WTC11 (cell line): ENCODE measurements at regions not wholly inside any gene's neighbourhood (a gene's known extent, or its start where the extent isn't known, plus 50 kb on each side); places are given as distances from the start of the nearest gene placed in this dataset.

Experiments
- ATAC-seq: fragments of 200-7000 bp; cut with Tn5 transposase; 2 replicates; pipeline ENCODE4 v1.10.0; 2021; ENCODE audit warnings: mild to moderate bottlenecking, moderate library complexity
- CTCF ChIA-PET: fragments of 300-600 bp; sonication (Branson Sonifier 250); formaldehyde crosslinking; loops from one replicate; lab custom pipeline; 2021; ENCODE audit warnings: antibody characterized with exemption; lab: Charles Lee
- POLR2A ChIA-PET: fragments of 350-600 bp; sonication (Branson Sonifier 250); formaldehyde crosslinking; loops from one replicate; lab custom pipeline; 2021; ENCODE audit warnings: antibody characterized with exemption; lab: Charles Lee
- DNase-seq: peaks from one replicate; pipeline ENCODE4 v3.0.0; 2021; ENCODE audit warnings: low spot score
- H3K27ac Mint-ChIP-seq: 2 replicates; pipeline ENCODE4 v1.8.0; 2021; ENCODE audit warnings: mixed read lengths
- H3K27me3 Mint-ChIP-seq: 2 replicates; pipeline ENCODE4 v1.8.0; 2021; ENCODE audit warnings: low read depth, mild to moderate bottlenecking, moderate library complexity, mixed read lengths
- H3K36me3 Mint-ChIP-seq: 2 replicates; pipeline ENCODE4 v1.8.0; 2021; ENCODE audit warnings: mixed read lengths
- H3K4me1 Mint-ChIP-seq: 2 replicates; pipeline ENCODE4 v1.8.0; 2022; ENCODE audit warnings: mixed read lengths
- H3K4me3 Mint-ChIP-seq: 2 replicates; pipeline ENCODE4 v1.8.0; 2021; ENCODE audit warnings: mild to moderate bottlenecking, moderate library complexity, mixed read lengths
- H3K9me3 Mint-ChIP-seq: 2 replicates; pipeline ENCODE4 v1.8.0; 2021; ENCODE audit warnings: mixed read lengths
- CBFB ChIP-seq: sonication (generic); formaldehyde crosslinking; IDR thresholded peaks from 2 replicates; pipeline ENCODE4 v1.8.1; 2022; ENCODE audit warnings: mild to moderate bottlenecking, low read depth, missing genetic modification reagents
- E2F4 ChIP-seq: sonication (generic); formaldehyde crosslinking; IDR thresholded peaks from 2 replicates; pipeline ENCODE4 v1.8.1; 2022; ENCODE audit warnings: low read depth, mild to moderate bottlenecking, moderate library complexity, missing genetic modification reagents, borderline replicate concordance
- EMX1 ChIP-seq: fragments of 250-450 bp; sonication (Bioruptor Pico); IDR thresholded peaks from 2 replicates; pipeline ENCODE4 v1.8.0; 2021; ENCODE audit warnings: mild to moderate bottlenecking
- ESRRA ChIP-seq: sonication (generic); formaldehyde crosslinking; IDR thresholded peaks from 2 replicates; pipeline ENCODE4 v1.8.1; 2022; ENCODE audit warnings: mild to moderate bottlenecking, missing genetic modification reagents, borderline replicate concordance
- FOXK1 ChIP-seq: sonication (generic); formaldehyde crosslinking; IDR thresholded peaks from 2 replicates; pipeline ENCODE4 v1.8.0; 2022; ENCODE audit warnings: mild to moderate bottlenecking, moderate library complexity, missing genetic modification reagents
- HMGXB4 ChIP-seq: sonication (generic); formaldehyde crosslinking; IDR thresholded peaks from 2 replicates; pipeline ENCODE4 v1.8.1; 2023; ENCODE audit warnings: mild to moderate bottlenecking, moderate library complexity, missing genetic modification reagents
- NR3C1 ChIP-seq: sonication (generic); formaldehyde crosslinking; conservative IDR thresholded peaks from 2 replicates; pipeline ENCODE4 v1.8.1; 2023; ENCODE audit warnings: low read depth, mild to moderate bottlenecking, missing genetic modification reagents
- PRDM15 ChIP-seq: sonication (generic); formaldehyde crosslinking; IDR thresholded peaks from 2 replicates; pipeline ENCODE4 v1.8.0; 2022; ENCODE audit warnings: missing genetic modification reagents
- PRRX2 ChIP-seq: fragments of 250-450 bp; sonication (Bioruptor Pico); IDR thresholded peaks from 2 replicates; pipeline ENCODE4 v1.8.0; 2021; ENCODE audit warnings: mild to moderate bottlenecking
- RELA ChIP-seq: sonication (generic); formaldehyde crosslinking; IDR thresholded peaks from 2 replicates; pipeline ENCODE4 v1.8.1; 2022; ENCODE audit warnings: missing genetic modification reagents, mild to moderate bottlenecking, borderline replicate concordance
- SMAD3 ChIP-seq: sonication (generic); formaldehyde crosslinking; IDR thresholded peaks from 2 replicates; pipeline ENCODE4 v1.8.0; 2022; ENCODE audit warnings: missing genetic modification reagents, mild to moderate bottlenecking, borderline replicate concordance
- SMAD4 ChIP-seq: sonication (generic); formaldehyde crosslinking; IDR thresholded peaks from 2 replicates; pipeline ENCODE4 v1.8.0; 2022; ENCODE audit warnings: mild to moderate bottlenecking, missing genetic modification reagents
- TP53 ChIP-seq: sonication (generic); formaldehyde crosslinking; IDR thresholded peaks from 2 replicates; pipeline ENCODE4 v1.8.1; 2023; ENCODE audit warnings: mild to moderate bottlenecking, missing genetic modification reagents
- USF2 ChIP-seq: sonication (generic); formaldehyde crosslinking; IDR thresholded peaks from 2 replicates; pipeline ENCODE4 v1.8.1; 2023; ENCODE audit warnings: mild to moderate bottlenecking, missing genetic modification reagents, moderate library complexity
- ZMAT4 ChIP-seq: fragments of 250-450 bp; sonication (Bioruptor Pico); IDR thresholded peaks from 2 replicates; pipeline ENCODE4 v1.9.0; 2021; ENCODE audit warnings: mild to moderate bottlenecking
- ZNF263 ChIP-seq: sonication (generic); formaldehyde crosslinking; IDR thresholded peaks from 2 replicates; pipeline ENCODE4 v1.8.1; 2022; ENCODE audit warnings: low read depth, mild to moderate bottlenecking, moderate library complexity, missing genetic modification reagents
- ZNF317 ChIP-seq: sonication (generic); formaldehyde crosslinking; IDR thresholded peaks from 2 replicates; pipeline ENCODE4 v1.8.1; 2023; ENCODE audit warnings: low read depth, mild to moderate bottlenecking, moderate library complexity, missing genetic modification reagents, borderline replicate concordance
- ZNF416 ChIP-seq: fragments of 250-450 bp; sonication (Bioruptor Pico); IDR thresholded peaks from 2 replicates; pipeline ENCODE4 v1.9.0; 2021; ENCODE audit warnings: mild to moderate bottlenecking, inconsistent platforms
- ZNF423 ChIP-seq: fragments of 250-450 bp; sonication (Bioruptor Pico); IDR thresholded peaks from 2 replicates; pipeline ENCODE4 v2.1.2; 2022; ENCODE audit warnings: mild to moderate bottlenecking, moderate library complexity

GRCh38 chr16:86212706-86213436 lies 297.5 kb upstream of the FOXF1 start:
- peaks cover 28% of the 10 kb centered on the region for H3K9me3 Mint-ChIP-seq
- no peak overlapping the region for H3K4me3 Mint-ChIP-seq
- no peak for ATAC-seq

GRCh38 chr16:86213437-86214205 lies 296.7 kb upstream of the FOXF1 start:
- ATAC-seq (no peak), DNase-seq (no peak)
- Mint-ChIP-seq H3K9me3 (peaks cover 28% of the 10 kb centered on the region), H3K4me1 (peaks cover 9% of the 10 kb centered on the region), H3K36me3 (peaks cover 5% of the 10 kb centered on the region), H3K4me3 (no peak overlapping the region), H3K27ac (no peak overlapping the region), H3K27me3 (no peaks in the 10 kb centered on the region; the same call in 1 of the 2 replicates)
- ChIA-PET POLR2A (no interaction called here), CTCF (no interaction called here)
- TF ChIP-seq ZNF416 (CRISPR knock-in tag), result no peak
- no peak for TF ChIP-seq E2F4 (CRISPR knock-in tag)
- TF ChIP-seq PRDM15, result no peak

More at GRCh38 chr16:86212706-86213436, 297.5 kb upstream of the FOXF1 start:
- ChIA-PET CTCF (no interaction called here), POLR2A (no interaction called here)
- H3K4me1 Mint-ChIP-seq, result peaks cover 12% of the 10 kb centered on the region
- TF ChIP-seq SMAD4 (CRISPR knock-in tag), result no peak
- TF ChIP-seq HMGXB4, result no peak
- TF ChIP-seq USF2, result no peak
- no peak for TF ChIP-seq EMX1 (CRISPR knock-in tag)
- no peak for TF ChIP-seq ZMAT4 (CRISPR knock-in tag)
- TF ChIP-seq FOXK1 (CRISPR knock-in tag), result no peak
- TF ChIP-seq RELA (CRISPR knock-in tag), result no peak
- no peak for TF ChIP-seq ZNF263 (CRISPR knock-in tag)
- no peak for TF ChIP-seq SMAD3 (CRISPR knock-in tag)
- TF ChIP-seq PRRX2 (CRISPR knock-in tag), result no peak
- TF ChIP-seq TP53 (CRISPR knock-in tag), result no peak
- no peak for TF ChIP-seq ZNF423
- TF ChIP-seq NR3C1 (CRISPR knock-in tag), result no peak
- TF ChIP-seq ESRRA (CRISPR knock-in tag), result no peak
- TF ChIP-seq ZNF317, result no peak
- no peak for TF ChIP-seq CBFB (CRISPR knock-in tag)
- no peak for TF ChIP-seq ZNF416 (CRISPR knock-in tag)
- peaks cover 5% of the 10 kb centered on the region for H3K36me3 Mint-ChIP-seq
- no peak overlapping the region for H3K27ac Mint-ChIP-seq
- no peaks in the 10 kb centered on the region; the same call in 1 of the 2 replicates for H3K27me3 Mint-ChIP-seq
- no peak for DNase-seq
